ENCODE measurements at regions not wholly inside any gene's neighbourhood (a gene's known extent, or its start where the extent isn't known, plus 50 kb on each side); places are given as distances from the start of the nearest gene placed in this dataset.

DNA sequence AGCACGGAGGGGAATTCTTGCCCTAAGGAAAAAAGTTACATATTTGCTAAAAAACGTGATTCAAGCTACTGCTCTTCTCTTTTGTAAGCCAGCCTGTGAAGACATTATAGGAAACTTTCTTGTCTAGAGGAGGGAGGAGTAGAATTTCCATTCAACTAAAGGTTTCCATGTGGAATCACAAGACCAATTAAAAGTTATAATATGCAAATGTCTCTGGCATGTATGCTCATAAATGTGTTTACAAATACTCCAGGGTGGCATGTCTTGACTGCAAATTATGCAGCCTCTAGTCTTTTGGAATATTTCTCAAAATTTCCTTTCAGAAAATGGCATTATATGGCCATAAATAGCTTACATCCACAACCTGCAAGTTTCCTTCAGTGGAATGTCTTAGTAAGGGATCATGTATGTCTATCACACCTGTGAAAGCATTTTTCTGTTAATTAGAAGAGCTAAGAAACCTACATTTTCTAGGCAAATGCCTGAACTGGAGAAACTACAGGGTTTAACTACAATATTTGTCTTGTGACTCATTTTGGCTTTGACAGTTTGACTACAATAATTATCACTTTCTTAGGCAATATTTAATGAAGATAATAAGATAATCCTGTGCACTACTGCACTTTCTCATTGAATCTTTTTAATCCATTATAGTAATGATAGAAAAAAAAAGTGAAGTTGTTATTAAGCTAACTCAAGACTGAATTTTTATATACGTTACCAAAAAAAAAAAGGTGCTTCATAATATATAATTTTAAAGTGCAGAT lies 111.1 kb upstream of the C10orf90 start:
- no peak for DNase-seq
- no peak overlapping the region for H3K14ac ChIP-seq (replicated peaks; ENCODE audit: low read depth, low read length)
- no peak overlapping the region for H3K56ac ChIP-seq (ENCODE audit: extremely low read depth, insufficient read depth, low read length)
- H2AFZ ChIP-seq (replicated peaks; ENCODE audit: low read length, poor library complexity): no peak overlapping the region
- H3K27me3 ChIP-seq (ENCODE audit: control insufficient read depth, insufficient read depth, low read length): no peaks in the 10 kb centered on the region
- ATAC-seq (ENCODE audit: low read depth): no peak
- H3K9ac ChIP-seq (ENCODE audit: low read depth, low read length): no peak overlapping the region
- no TSS peak for BruUV-seq (replicated peaks)
- H2BK20ac ChIP-seq (ENCODE audit: low read depth, low read length): no peak overlapping the region
- no peaks in the 10 kb centered on the region for H3K4me1 ChIP-seq (ENCODE audit: control insufficient read depth, insufficient read depth, low read length)
- H3K9me1 ChIP-seq (ENCODE audit: insufficient read depth, low read length): no peaks in the 10 kb centered on the region
- H3K4ac ChIP-seq (ENCODE audit: low read depth, low read length): no peak overlapping the region
- no CpG with 5 or more reads among the region's 3 CpGs for WGBS, 2 experiments (ENCODE audit: extremely low coverage in 2 of 2, insufficient read length in 1 of 2)
- no peak overlapping the region for H2AK9ac ChIP-seq (replicated peaks; ENCODE audit: low read depth, low read length, poor library complexity)
- H4K5ac ChIP-seq (ENCODE audit: low read depth, low read length): no peak overlapping the region
- ChIA-PET CTCF (no interaction called here), POLR2A (ENCODE audit: unreplicated experiment) (no interaction called here)
- intact Hi-C loops (cut with micrococcal nuclease): no loop called here
- H2BK15ac ChIP-seq (ENCODE audit: low read depth, low read length): no peak overlapping the region
- no peaks in the 10 kb centered on the region for H3K36me3 ChIP-seq (ENCODE audit: control insufficient read depth, insufficient read depth, low read length)
- H2AK5ac ChIP-seq (ENCODE audit: low read depth, low read length): no peak overlapping the region
- TF ChIP-seq POLR2A (IDR thresholded peaks at IDR 0.05; ENCODE audit: low read depth, low read length) (no peak), CHD1 (IDR thresholded peaks at IDR 0.05; ENCODE audit: low read depth, low read length) (no peak), MXI1 (IDR thresholded peaks at IDR 0.05; ENCODE audit: borderline replicate concordance, low read depth, low read length) (no peak), RAD21 (IDR thresholded peaks at IDR 0.05; ENCODE audit: low read length) (no peak), MAZ (IDR thresholded peaks at IDR 0.05; ENCODE audit: borderline replicate concordance, low read depth, low read length) (no peak)
- TF ChIP-seq, protein P1, sequence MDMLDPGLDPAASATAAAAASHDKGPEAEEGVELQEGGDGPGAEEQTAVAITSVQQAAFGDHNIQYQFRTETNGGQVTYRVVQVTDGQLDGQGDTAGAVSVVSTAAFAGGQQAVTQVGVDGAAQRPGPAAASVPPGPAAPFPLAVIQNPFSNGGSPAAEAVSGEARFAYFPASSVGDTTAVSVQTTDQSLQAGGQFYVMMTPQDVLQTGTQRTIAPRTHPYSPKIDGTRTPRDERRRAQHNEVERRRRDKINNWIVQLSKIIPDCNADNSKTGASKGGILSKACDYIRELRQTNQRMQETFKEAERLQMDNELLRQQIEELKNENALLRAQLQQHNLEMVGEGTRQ (IDR thresholded peaks at IDR 0.05; ENCODE audit: low read depth, low read length): no peak
- TF ChIP-seq, protein P2, sequence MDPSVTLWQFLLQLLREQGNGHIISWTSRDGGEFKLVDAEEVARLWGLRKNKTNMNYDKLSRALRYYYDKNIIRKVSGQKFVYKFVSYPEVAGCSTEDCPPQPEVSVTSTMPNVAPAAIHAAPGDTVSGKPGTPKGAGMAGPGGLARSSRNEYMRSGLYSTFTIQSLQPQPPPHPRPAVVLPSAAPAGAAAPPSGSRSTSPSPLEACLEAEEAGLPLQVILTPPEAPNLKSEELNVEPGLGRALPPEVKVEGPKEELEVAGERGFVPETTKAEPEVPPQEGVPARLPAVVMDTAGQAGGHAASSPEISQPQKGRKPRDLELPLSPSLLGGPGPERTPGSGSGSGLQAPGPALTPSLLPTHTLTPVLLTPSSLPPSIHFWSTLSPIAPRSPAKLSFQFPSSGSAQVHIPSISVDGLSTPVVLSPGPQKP (IDR thresholded peaks at IDR 0.05; ENCODE audit: borderline replicate concordance, low read depth, low read length): no peak
- H3K79me1 ChIP-seq (ENCODE audit: low read depth in 1 of 2, low read length in 2 of 2): no peaks in the 10 kb centered on the region
- no peak overlapping the region for H4K8ac ChIP-seq (ENCODE audit: low read depth in 2 of 2, low read length in 2 of 2)
- H4K20me1 ChIP-seq (ENCODE audit: insufficient read depth, low read length): no peaks in the 10 kb centered on the region
- H4K91ac ChIP-seq (ENCODE audit: insufficient read depth, low read depth, low read length): no peak overlapping the region
- H3K27ac ChIP-seq (ENCODE audit: insufficient read depth, low read length): no peak overlapping the region
- H3K18ac ChIP-seq (ENCODE audit: low read depth, low read length): no peak overlapping the region
- H2BK120ac ChIP-seq (ENCODE audit: low read depth, low read length): no peak overlapping the region
- no peak overlapping the region for H3K4me2 ChIP-seq (ENCODE audit: low read depth, low read length)
- H2BK5ac ChIP-seq (ENCODE audit: low read depth, low read length, poor library complexity, severe bottlenecking): no peak overlapping the region
- no peak overlapping the region for H3K4me3 ChIP-seq (ENCODE audit: insufficient read depth, low read depth, low read length)
- H3K23ac ChIP-seq (ENCODE audit: low read depth, low read length): no peak overlapping the region
- dilution Hi-C loops (cut with HindIII; ENCODE audit: low sequenced_read_pairs, unreplicated experiment): no loop called here
- H3K9me3 ChIP-seq (ENCODE audit: control insufficient read depth, insufficient read depth, low read length): no peaks in the 10 kb centered on the region
- in situ Hi-C loops (cut with MboI; ENCODE audit: low sequenced_read_pairs): no loop called here

Measured in IMR-90 (cell line).